Hematopoietic multipotent progenitor cell treated with erythropoietin and hydrocortisone succinate and interleukin-3 and kit ligand, for 15 days (in vitro differentiated cells): ENCODE measurements at regions not wholly inside any gene's neighbourhood (a gene's known extent, or its start where the extent isn't known, plus 50 kb on each side); places are given as distances from the start of the nearest gene placed in this dataset.

Source experiments
- DNase-seq: peaks from one replicate; pipeline ENCODE4 v3.0.0-alpha.2; 2015; ENCODE audit warnings: low spot score

DNA sequence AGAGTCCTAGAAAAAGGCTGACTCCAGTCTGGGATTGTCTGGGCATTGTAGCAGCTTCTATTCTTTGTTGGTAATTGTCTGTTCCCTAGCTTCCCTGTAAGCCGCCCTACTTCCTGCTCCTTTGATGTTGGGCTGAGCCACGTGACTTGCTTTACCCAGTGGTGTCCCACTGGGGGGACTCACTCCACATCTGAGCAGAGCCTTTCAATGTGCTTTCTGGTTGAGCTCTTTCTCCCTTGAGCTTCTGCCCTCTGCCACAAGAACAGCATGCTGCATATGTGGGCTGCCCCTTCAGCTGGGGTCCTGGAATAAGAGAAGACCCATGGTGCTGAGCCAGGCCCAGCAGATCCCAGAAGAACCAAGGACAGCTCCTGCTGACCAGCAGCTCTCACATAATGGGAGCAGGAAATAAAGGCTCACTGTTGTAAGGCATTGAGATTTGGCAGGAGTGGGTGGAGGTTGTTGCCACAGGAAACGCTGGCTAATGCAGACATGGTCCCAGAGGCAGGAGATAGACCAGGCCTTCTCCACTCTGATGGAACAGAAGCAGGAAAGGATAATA, 276.3 kb upstream of the GJB5 start:
- DNase-seq: no peak

DNA sequence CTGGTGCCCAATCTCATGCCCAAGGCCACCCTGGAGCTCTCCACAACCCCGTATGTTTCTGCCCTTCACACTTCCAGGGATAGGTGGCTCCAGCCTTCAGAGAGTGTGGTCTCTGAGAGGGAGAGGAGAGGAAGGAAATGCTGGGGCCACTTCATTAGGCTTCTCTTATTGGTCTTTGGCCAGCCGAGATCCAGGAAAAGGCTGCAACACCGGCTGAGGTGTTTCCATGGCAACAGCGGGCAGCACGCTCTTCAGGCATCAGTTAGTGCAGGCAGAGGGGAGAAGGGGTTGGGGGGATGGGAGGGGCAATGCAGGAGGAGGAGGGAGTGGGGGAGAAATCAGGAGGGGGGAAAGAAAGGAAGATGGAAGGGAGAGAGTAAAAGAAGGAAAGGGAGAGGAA, 275.1 kb upstream of the GJB5 start:
- no peak for DNase-seq

DNA sequence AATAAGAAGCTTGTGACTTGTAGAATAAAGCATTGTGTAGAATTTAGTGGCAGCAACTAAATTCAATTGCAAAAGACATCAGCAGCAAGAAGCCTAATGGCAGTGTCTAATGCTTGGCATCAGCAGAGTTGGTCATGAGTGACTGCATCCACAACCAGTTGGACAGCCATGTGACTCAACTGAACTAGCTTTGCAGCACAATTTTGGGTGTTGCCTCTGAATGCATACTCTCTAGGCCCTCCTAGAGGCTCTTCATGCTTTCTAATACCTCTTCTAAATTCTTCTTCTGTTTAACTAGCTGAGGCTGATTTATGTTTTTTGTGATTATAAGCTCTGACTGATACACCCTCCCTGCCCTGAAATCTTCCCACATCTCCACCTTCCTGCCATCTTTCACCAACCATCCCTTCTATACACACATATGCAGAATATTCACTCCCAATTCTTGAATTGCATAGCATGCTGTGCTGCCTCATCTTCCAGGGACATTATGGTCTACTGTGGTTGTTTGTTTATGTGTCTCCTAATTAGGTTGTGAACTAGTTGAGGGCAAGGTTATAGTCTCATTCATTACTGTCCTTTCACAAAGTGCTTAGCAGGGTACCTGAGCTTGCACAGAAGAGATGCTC, 266.7 kb upstream of the GJB5 start:
- DNase-seq: no peak

DNA sequence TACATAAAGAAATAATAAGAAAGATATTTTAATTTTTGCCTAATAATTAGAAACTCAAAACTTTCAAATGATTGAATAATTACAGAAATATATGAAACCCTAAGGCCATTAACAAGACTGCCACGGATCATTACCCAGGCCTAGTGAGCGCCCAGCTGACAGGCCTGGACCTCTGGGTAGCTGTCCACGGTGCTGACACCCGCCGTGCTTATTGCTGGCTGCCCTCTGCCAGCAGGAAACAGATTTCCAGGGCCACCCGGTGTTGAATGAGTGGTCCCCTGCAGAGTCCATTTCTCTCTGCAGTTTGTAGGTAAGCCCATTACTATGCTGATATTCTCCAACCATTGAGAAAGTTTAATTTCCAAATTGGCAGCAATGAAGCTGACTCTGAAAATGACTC, 254.4 kb upstream of the GJB5 start:
- DNase-seq: no peak

DNA sequence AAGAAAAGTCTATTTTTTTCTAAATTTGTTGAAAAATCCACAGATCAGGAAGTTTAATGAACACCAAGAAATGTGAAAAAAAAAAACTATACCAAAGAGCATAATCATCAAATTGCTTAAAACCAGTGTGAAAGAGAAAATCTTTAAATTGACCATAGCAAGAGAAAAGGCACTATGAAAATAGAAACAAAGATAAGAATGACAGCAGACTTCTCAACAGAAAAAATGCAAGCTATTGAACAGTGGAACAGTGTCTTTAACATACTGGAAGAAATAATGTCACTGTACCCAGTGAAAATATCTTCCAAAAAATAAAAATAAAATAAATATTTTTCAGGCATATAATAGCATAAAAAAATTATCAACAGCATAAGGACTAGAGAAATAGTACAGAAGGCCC, 243.0 kb upstream of the GJB5 start:
- no peak for DNase-seq

DNA sequence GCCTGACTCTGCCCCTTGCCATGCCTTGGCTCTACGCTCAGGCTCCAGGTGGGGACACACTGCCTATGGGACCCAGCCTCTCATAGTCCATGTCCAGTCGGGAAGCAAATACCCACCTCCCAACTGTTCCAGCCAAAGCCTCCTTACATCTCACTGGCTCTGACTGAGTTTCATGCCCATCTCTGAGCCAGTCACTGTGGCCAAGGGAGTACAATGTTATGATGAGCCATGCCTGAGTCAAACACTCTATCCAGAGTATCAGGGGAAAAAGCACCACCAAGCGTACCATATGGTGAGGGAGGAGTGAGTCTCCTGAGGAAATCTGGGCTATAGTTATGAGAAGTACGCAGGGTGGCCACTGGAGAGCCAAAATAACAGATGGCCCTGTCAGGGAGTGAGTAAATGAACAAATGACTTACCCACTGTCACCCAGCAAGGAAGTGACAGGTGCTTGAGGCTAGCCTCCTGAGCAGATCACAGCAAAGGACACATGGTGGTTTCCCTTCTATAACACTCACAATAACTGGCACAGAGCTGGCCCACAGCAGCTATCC, 236.6 kb upstream of the GJB5 start:
- DNase-seq: no peak

DNA sequence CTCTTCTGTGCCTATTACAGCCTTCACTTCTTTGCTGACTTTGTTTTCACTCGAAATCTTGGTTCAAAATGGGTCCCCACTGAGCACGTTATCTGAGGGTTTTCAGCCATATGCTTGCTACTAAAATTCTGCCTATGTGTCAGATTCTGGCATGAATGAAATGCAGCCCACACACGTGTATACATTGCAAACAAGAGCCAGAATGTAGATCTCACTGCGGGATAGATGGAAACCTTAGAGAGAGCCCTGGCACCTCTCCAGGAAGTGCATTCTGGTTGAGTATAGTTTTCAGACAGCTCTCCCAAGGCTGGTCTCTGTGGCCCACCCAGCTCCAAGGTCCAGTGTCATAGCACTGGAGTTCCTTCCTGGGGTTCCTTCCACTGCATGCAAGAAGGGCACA, 234.7 kb upstream of the GJB5 start:
- DNase-seq: no peak

DNA sequence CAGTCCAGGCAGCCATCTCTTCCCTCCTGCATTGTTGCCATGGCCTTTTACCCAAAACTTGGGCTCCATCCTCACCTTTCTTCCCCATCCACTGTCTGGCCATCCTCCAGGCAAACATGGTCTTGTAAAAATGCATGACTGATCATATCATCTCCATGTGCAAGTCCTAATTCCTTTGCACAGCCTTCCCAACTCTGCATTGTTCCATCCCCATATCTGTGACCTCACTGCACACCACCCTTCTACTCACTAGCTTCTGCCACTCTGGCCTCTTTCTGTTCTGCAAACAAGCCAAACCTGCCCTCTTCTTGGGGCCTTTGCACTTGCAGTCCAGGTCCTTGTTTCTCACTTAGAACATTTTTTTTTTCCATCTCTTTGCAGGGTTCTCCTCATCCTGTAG, 230.1 kb upstream of the GJB5 start:
- no peak for DNase-seq

DNA sequence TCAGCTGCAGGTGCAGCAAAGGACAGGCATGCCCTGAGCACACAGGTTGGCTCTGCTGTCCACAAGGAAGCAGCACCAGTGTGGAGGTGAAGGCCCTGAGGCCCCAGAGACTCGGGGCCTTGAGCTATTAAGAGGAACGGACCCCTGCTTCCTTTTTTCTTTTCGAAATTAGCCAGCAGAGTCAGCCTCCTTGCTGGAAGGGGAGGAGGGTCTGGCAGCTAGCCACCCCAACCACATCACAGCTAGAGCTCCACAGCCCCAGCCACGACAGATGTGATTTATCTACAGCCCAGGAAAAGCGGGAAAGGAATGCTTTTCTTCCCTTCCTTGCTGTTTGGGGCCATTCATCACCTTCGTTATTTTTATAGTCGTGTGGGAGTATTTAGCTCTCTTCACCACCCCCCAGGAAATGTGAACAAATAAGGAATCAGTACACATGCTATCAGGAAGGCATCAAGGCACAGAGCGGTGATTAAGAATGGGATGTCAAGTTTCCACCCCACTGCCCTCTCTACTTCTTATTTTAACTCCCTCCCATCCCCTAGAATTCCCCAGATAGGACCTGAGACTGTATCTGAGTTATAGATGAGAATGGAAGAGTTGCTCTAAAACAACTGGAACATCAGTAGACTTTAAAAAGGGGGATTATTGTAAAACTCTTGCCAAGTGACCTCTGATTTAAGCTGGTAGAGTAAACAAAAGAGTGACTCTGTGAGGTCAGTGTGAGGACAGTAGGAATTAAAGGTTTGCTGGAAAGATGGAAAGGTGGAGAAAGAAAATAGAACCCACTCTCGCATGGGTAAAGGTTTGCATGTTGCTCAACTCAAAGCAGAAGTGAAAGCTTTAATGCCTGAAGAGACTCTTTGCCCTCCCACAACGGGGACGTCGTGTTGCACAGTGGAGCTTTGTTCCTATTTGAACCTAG, 224.7 kb upstream of the GJB5 start:
- DNase-seq: no peak

DNA sequence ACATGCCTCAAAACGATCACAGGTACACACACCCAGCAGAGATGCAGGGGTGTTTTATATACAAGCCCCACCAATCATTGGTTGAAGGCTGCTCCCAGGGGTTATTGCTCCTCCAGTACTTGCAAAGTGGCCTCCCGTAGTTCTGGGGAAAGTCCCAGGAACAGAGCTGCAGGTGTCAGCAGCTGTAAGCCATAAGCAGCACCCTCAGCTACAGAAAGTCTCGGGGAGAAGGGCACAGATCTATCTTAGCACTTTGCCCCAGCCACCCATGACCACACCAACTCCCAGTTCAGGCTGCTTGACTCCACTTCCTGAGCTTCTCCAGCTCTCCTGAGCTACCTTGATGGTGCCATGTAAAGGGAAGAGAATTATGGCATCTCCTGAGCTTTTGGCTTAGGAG, 222.7 kb upstream of the GJB5 start:
- DNase-seq: no peak

DNA sequence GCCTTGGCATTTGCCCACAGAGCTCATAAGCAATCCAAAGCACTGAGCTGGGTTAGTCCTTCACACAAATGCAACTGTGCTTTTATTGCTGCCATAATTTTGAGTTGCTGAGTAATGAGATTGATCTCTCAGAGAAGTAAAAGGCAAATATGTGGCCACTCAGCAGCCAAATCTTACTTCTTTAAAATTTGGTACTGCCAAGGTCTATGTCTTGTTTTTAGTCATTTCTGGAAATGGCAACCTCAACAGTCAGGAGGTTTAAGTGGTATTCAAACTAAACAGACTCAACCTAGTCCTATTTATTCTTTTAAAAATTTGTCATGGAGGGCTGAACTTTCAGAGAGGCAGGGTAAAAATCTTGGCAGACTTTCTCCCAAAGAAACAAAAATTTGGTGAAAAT, 216.4 kb upstream of the GJB5 start:
- DNase-seq: no peak

DNA sequence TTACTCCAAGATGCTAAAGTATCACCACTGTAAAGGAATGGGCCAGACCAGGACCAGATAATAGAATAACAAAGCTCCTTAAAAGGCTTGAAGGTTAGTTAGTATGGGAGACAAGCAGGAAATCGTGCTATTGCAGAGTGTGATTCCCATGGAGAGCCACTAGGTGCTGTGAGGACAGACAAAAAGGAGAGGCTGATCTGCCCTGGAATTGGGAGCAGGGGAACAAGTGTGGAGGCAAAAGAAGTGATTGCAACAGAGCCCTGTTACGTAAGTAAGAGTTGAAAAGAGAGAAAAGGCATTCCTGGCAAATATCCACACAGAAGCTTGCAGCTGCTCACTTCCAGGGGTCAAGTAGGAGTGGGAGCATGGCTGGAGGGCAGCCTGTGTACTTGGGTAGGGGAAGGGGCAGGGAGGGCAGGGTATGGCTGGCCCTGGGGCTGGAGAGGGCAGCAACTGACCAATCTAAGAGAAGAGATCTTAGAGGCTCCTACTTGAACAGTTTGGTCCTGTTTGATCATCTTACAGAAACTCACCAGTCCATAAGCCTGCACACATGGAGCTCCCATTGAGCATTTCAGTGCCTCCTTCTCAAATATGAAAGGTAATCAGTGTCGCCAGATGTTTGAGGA, 207.7 kb upstream of the GJB5 start:
- no peak for DNase-seq

DNA sequence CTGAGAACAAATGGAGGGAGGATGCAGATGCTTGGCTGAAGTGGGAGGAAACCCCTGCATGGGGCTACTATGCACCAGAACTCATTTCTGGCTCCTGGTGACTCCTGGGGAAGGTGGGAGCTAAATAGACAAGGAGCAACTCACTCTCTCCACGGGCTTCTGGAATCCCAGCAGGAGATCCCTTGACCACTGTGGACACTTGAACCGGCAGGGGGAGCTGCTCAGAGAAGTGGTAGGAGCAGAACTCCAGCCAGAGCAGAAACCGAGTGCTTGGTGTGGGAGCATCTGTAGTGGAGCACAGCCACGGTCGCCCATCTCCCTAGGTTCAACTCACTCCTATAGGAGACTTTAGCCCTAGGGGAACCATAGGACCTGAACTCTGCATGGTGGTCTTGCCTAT, 205.6 kb upstream of the GJB5 start:
- DNase-seq: peak; percentile 4

DNA sequence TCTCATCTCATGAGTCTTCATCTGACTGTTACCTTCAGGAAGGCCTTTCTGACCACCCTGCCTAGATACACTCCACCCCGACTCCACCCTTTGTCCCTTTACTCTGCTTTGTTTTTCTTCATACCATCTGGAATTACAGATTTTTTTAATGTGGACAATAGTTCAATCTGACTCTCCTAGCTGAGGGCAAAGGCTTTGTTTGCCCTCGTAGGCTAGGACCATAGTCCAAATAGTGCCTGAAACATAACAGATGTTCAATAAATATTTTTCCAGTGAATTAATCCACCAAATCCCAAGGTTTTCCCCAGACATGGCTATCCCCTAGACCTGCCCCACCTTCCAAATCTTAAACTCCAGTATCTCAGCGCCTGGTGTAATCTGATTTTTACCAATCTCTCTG, 176.5 kb upstream of the GJB5 start:
- DNase-seq: no peak

DNA sequence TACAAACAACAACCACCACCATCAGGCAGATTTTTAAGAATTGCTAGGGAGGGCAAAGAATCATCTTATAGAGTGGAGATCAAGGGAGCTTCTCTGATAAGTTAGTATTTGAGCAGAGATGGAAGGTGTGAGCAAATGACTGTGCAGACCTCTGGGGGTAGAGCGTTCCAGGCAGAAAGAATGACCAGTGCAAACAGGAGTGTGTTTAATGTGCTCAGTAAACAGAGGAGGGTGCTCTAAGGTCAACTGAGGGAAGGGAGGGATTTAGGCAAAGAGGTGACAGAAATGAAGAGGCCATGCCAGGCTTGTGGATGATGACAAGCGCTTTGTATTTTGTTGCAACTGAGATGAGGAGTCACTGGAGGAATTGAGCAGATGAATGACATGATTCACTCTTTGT, 172.5 kb upstream of the GJB5 start:
- DNase-seq: no peak

DNA sequence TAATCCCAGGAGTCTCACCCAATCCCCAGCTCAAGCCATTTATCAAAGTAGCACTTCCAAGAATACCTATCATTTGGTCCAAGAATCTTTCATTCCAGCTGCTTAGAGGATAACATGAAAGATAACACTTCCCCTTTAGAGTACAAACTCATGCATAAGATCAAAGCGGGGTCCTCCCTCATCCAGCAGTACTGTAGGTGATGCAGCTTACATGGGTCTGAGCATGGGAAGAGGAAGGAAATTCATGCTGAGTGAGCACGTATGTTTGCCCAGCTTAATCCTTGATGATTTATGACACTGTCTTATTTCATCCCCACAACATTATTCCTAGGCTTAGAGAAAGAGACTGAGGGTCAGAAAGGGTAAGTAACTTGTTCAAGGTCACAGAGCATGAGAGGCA, 167.1 kb upstream of the GJB5 start:
- no peak for DNase-seq

DNA sequence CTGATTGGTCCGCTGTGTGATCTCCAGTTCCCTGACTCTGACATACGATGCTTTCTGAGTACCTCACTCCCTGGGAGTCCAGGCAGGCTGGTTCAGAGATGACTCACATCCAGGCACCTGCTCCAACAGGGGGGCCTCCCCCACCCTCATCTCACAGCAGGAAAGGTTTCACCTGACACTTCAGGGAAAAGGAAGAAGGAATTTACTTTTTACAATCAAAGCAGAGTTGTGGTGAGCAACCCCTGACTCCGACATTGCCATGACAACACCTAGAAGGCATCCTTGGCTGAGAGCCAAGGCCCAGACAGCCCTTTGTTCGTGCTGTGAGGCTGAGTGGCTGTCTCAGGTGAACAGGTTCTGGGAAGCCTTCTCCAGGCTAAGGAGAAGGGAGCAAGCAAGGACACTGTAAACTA, 164.6 kb upstream of the GJB5 start:
- no peak for DNase-seq

DNA sequence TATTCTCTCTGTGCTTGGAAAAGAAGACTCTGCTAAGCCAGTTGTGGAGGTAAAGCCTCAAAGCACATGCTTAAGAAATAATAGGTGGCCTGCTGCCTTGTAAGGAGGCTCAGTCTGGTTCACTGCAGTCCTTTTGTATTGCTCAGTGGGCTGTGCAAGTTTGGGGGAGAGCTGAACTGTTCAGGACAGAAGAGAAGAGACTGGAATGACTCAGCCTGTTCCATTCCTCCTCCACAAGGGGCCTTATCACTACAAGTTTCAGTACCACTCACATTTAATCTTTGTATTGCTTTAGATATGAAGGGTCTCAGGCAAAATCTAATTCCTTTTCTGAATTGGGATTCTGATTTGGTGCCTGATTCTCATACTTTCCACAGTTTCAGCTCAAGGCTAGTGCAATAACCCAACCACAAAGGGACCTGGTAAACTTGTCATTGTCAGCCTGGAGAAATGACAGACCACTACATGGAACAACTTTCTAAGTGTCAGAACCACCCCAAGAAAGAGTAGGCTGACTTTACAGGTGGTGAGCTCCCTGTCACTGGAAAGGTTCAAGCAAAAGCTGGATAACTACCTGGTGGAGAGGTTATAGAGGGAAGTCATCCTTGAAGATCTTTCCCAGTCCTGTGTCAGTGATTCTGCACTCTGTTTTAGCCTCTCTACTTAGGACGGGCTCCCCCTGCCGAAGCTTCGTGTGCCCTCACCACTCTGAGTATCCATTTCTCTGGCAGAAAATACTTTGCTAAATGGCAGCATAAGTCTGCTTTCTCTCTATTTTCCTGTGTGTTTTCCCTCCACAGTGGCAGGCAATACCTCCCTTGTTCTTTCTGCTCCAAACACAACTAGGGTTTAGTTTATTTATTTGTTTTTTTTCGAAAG, 162.9 kb upstream of the GJB5 start:
- no peak for DNase-seq

DNA sequence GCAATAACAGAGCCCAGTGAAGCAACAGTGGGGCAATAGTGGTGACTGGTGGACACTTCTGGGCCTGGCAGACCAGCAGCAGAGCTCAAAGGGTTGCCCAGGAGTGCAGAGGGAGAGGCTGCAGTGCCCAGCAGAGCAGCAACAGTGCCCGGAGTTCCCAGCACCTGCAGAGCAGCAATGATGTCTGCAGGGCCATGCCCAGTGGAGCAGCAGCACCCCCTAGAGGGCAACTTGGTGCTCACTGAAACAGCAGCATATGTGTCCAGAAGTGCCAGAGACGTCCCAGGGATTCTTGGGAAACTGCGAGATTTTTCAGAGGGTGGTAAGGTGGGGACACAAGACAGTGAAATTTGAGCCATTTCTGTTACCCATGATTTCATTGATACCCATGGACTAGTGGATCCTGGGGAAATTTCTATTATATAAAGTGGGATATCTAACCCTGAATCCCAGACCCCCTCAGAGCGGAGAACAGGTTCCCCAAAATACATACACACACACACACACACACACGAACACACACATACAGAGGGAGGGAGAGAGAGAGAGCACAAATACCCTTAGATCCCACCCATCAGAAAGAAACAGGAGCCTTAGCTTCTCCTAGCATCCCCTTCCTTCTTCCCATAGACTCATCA, 156.9 kb upstream of the GJB5 start:
- peak; percentile 35 for DNase-seq

DNA sequence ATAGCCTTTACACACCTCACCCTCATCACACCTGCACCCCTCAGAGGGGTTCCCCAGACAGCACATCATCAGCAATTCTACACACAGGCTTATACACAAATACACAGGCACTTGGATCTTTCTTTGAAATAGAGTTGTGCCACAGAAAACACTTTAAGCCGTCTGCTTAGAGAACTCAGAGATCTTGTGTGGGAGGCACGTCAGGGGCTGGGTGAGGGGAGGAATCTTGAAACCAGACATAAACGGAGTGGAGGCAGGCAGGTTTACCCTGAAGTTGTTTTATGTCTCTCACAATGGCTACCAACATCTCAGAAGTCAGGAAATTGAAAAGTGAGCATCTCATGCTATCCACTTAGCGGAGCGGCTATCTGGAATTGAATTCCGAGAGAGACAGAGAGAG, 151.9 kb upstream of the GJB5 start:
- DNase-seq: no peak

DNA sequence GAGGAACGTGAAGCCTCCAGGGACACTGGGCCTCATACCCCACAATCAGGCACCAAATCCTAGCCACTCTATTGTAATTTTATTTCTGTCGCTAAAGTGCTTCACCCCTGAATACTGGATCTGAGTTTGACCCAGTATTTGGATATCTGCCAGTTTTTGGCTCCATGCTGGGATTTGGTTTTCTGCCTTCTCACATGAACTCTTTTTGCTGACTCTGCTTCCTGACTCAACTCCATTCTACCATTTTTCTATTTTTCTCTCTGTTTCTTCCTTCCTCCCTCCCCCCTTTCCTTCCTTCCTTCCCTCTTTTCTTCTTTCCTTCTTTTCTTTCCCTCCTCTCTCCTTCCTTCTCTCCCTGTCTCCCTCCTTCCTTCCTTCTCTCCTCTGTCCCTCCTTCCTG, 151.3 kb upstream of the GJB5 start:
- no peak for DNase-seq
